ENCODE measurements at regions not wholly inside any gene's neighbourhood (a gene's known extent, or its start where the extent isn't known, plus 50 kb on each side); places are given as distances from the start of the nearest gene placed in this dataset.
A peak's percentile ranks its signal among the peaks of the same experiment; 100 is the strongest.
"Not testable (repeated sequence)": the region's sequence is repeated elsewhere in the genome, so short reads cannot be mapped to it uniquely, and the experiment has no call there.

- no peak for DNase-seq (ENCODE audit: low spot score)
- TF ChIP-seq, protein P1, sequence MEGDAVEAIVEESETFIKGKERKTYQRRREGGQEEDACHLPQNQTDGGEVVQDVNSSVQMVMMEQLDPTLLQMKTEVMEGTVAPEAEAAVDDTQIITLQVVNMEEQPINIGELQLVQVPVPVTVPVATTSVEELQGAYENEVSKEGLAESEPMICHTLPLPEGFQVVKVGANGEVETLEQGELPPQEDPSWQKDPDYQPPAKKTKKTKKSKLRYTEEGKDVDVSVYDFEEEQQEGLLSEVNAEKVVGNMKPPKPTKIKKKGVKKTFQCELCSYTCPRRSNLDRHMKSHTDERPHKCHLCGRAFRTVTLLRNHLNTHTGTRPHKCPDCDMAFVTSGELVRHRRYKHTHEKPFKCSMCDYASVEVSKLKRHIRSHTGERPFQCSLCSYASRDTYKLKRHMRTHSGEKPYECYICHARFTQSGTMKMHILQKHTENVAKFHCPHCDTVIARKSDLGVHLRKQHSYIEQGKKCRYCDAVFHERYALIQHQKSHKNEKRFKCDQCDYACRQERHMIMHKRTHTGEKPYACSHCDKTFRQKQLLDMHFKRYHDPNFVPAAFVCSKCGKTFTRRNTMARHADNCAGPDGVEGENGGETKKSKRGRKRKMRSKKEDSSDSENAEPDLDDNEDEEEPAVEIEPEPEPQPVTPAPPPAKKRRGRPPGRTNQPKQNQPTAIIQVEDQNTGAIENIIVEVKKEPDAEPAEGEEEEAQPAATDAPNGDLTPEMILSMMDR (IDR thresholded peaks at IDR 0.05; ENCODE audit: extremely low read depth, missing control alignments) = no peak
These were observed 1811.2 kb upstream of the PCDH10 start for GRCh38 chr4:131337936-131338335.

DNA sequence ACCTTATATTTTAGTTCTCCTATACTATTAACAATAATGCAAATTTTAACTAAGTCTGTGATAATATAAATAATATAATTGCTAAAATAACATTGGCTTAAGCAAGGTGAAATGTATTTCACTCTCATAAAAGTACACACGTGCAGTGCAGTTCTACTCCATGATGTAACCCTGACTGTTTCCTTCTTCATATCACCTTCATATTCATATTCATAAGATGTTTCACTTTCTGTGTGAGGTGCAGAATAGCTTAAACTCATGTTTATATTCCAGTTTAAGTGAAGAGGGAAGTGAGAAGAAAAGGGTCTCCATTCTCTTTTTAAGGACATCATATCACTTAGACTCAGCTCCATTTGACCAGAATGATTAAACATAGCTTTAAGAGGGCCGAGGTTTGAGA, 1810.0 kb upstream of the PCDH10 start:
- no peak for DNase-seq (ENCODE audit: low spot score)
- TF ChIP-seq, protein P1 (IDR thresholded peaks at IDR 0.05; ENCODE audit: extremely low read depth, missing control alignments) = no peak

GRCh38 chr4:131344761-131345160, 1804.3 kb upstream of the PCDH10 start:
- no peak for DNase-seq (ENCODE audit: low spot score)
- TF ChIP-seq, protein P1 (IDR thresholded peaks at IDR 0.05; ENCODE audit: extremely low read depth, missing control alignments) = no peak

GRCh38 chr4:131347816-131348215, 1801.3 kb upstream of the PCDH10 start:
- TF ChIP-seq, protein P1 (IDR thresholded peaks at IDR 0.05; ENCODE audit: extremely low read depth, missing control alignments) = no peak
- DNase-seq (ENCODE audit: low spot score) = no peak

- DNase-seq (ENCODE audit: low spot score) = peak; percentile 20
These were observed 1800.8 kb upstream of the PCDH10 start for GRCh38 chr4:131348263-131348662.

DNA sequence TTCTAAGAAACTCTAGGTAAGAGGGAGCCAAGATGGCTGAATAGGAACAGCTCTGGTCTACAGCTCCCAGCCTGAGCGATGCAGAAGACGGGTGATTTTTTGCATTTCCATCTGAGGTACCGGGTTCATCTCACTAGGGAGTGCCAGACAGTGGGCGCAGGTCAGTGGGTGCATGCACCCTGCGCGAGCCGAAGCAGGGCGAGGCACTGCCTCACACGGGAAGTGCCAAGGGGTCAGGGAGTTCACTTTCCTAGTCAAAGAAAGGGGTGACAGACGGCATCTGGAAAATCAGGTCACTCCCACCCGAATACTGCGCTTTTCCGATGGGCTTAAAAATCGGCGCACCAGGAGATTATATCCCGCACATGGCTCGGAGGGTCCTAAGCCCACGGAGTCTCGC, 1796.7 kb upstream of the PCDH10 start:
- DNase-seq (ENCODE audit: low spot score) = not testable (repeated sequence)

More at GRCh38 chr4:131348263-131348662, 1800.8 kb upstream of the PCDH10 start:
- TF ChIP-seq, protein P1 (IDR thresholded peaks at IDR 0.05; ENCODE audit: extremely low read depth, missing control alignments) = no peak

GRCh38 chr4:131366714-131367113, 1782.4 kb upstream of the PCDH10 start:
- DNase-seq (ENCODE audit: low spot score) = no peak

DNA sequence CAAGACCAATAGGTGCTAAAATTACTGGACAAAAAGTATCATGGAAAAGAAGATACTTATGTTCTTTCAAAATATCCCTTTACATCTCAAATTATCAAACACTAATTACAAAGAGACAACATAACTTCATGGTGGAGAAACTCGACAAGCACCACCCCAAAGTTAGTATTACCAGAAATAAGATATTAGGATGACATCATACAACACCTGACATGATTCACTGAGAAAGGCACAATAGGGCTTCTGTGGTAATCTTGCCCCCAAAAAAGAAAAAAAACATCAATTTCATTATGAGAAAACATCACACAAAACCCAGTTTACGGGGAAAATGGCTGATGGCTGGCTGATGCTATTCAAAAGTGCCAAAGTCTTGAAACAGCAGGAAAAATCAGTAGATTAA, 1781.7 kb upstream of the PCDH10 start:
- DNase-seq (ENCODE audit: low spot score) = no peak
- TF ChIP-seq, protein P1 (IDR thresholded peaks at IDR 0.05; ENCODE audit: extremely low read depth, missing control alignments) = no peak

More at GRCh38 chr4:131366714-131367113, 1782.4 kb upstream of the PCDH10 start:
- TF ChIP-seq, protein P1 (IDR thresholded peaks at IDR 0.05; ENCODE audit: extremely low read depth, missing control alignments) = no peak

All from GM20000 (cell line).